Activated B cell treated with CpG ODN at 0.5 μM for 24 hours (primary cell): ENCODE measurements at regions not wholly inside any gene's neighbourhood (a gene's known extent, or its start where the extent isn't known, plus 50 kb on each side); places are given as distances from the start of the nearest gene placed in this dataset.

Experiments used
- ATAC-seq: fragments of 200-7000 bp; cut with Tn5 transposase; one replicate; pipeline ENCODE4 v1.10.0; 2021; ENCODE audit warnings: low read depth, mild to moderate bottlenecking, moderate library complexity
- CTCF ChIA-PET: fragments of 350-600 bp; sonication (Branson Sonifier 250); formaldehyde crosslinking; loops from one replicate; lab custom pipeline; 2021; ENCODE audit warnings: antibody characterized with exemption; lab: Charles Lee
- POLR2A ChIA-PET: fragments of 350-600 bp; sonication (Branson Sonifier 250); formaldehyde crosslinking; loops from one replicate; lab custom pipeline; 2021; ENCODE audit warnings: antibody characterized with exemption; lab: Charles Lee
- DNase-seq: peaks from one replicate; pipeline ENCODE4 v3.0.0; 2022
- H3K27ac Mint-ChIP-seq: one replicate; pipeline ENCODE4 v1.8.0; 2020; ENCODE audit warnings: mixed read lengths
- H3K27me3 Mint-ChIP-seq: one replicate; pipeline ENCODE4 v1.8.0; 2021; ENCODE audit warnings: mixed read lengths
- H3K36me3 Mint-ChIP-seq: one replicate; pipeline ENCODE4 v1.8.0; 2021; ENCODE audit warnings: low read depth, mixed read lengths
- H3K4me1 Mint-ChIP-seq: one replicate; pipeline ENCODE4 v1.8.0; 2021; ENCODE audit warnings: mixed read lengths
- H3K4me3 Mint-ChIP-seq: one replicate; pipeline ENCODE4 v1.8.0; 2020; ENCODE audit warnings: mild to moderate bottlenecking, mixed read lengths
- H3K9me3 Mint-ChIP-seq: one replicate; pipeline ENCODE4 v1.8.0; 2020; ENCODE audit warnings: mixed read lengths
- CTCF ChIP-seq: fragments of 200-600 bp; IDR thresholded peaks from one replicate; pipeline ENCODE4 v1.8.0; 2022; ENCODE audit warnings: antibody characterized with exemption, mild to moderate bottlenecking
- intact Hi-C: fragments of 100-400 bp; cut with micrococcal nuclease; formaldehyde crosslinking; loops from one replicate; pipeline ENCODE4 v1.15.1; 2024

DNA sequence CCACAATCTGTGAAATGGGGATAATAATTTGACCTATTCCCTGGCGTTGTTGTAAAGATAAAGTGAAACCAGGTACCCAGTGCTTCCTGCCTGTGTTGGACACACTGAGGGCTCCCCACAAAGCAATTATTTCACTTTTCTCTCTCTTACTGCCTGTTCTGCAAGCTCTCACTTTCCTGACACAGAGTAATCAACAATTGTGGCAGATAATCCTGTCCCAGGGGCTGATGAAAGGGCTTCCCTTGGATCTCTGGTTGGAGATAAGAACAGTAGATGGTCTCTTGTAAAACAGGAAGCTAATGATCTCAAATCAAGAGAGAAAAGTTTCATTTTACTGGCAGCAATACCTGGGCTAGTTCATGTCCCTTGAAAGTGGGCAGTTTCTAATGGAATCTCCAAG is 190.4 kb upstream of the EPHA4 start:
- H3K4me1 Mint-ChIP-seq: no peaks in the 10 kb centered on the region
- H3K36me3 Mint-ChIP-seq: no peaks in the 10 kb centered on the region
- ChIA-PET POLR2A (no interaction called here), CTCF (no interaction called here)
- no peak overlapping the region for H3K4me3 Mint-ChIP-seq
- no peak for TF ChIP-seq CTCF
- intact Hi-C loops: no loop called here
- H3K27ac Mint-ChIP-seq: no peak overlapping the region
- no peak for ATAC-seq
- no peak for DNase-seq
- peaks cover 2% of the 10 kb centered on the region for H3K9me3 Mint-ChIP-seq
- H3K27me3 Mint-ChIP-seq: no peaks in the 10 kb centered on the region

DNA sequence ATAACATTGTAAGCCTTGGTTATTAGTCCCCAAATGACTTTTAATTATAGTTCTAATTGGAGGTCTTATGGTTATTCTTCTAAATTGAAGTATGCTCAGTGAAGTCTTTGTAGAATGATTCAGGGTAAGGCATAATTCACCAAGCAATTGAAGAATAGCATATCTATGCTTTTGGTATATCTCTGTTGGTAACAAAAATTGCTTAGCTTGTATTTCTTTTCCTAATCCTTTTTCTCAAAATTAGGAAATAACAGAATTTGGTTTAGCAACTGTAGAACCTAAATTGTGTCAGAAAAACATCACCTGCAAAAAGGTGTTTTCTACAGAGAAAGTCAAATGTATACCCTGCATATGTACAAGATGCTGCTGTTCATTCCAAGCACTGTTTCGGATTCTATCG is 189.2 kb upstream of the EPHA4 start:
- H3K36me3 Mint-ChIP-seq: no peaks in the 10 kb centered on the region
- no peak overlapping the region for H3K4me3 Mint-ChIP-seq
- peaks cover 2% of the 10 kb centered on the region for H3K9me3 Mint-ChIP-seq
- no peak for ATAC-seq
- POLR2A ChIA-PET: no interaction called here
- CTCF ChIA-PET: no interaction called here
- intact Hi-C loops: no loop called here
- H3K27ac Mint-ChIP-seq: no peak overlapping the region
- no peaks in the 10 kb centered on the region for H3K4me1 Mint-ChIP-seq
- no peaks in the 10 kb centered on the region for H3K27me3 Mint-ChIP-seq
- no peak for TF ChIP-seq CTCF
- no peak for DNase-seq

- CTCF ChIA-PET: no interaction called here
- ATAC-seq: no peak
Measured at GRCh38 chr2:221758076-221758475, 186.0 kb upstream of the EPHA4 start.

DNA sequence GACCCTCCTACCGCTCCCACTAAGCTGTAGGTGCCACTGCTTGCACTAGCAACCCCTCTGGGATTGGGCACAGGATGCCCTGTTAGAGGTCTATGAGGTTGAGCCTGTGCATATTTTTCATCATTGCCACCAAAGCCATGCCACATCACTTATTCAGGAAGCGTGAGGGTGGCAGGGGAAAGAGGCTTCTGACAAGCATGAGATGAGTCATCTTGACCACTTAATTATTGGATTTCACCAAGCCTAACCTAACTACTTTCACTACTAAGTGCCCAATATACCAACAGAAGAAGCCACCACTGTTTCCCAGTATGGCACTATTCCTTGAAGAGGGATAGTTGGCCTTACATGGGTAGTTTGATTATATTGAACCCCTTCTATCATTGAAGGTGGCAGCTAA is 181.3 kb upstream of the EPHA4 start:
- H3K27me3 Mint-ChIP-seq: no peaks in the 10 kb centered on the region
- TF ChIP-seq CTCF: no peak
- H3K9me3 Mint-ChIP-seq: no peaks in the 10 kb centered on the region
- DNase-seq: no peak
- H3K27ac Mint-ChIP-seq: no peak overlapping the region
- no peak for ATAC-seq
- no peak overlapping the region for H3K4me3 Mint-ChIP-seq
- H3K4me1 Mint-ChIP-seq: no peaks in the 10 kb centered on the region
- CTCF ChIA-PET: no interaction called here
- intact Hi-C loops: no loop called here
- POLR2A ChIA-PET: no interaction called here
- no peaks in the 10 kb centered on the region for H3K36me3 Mint-ChIP-seq

More at GRCh38 chr2:221758076-221758475, 186.0 kb upstream of the EPHA4 start:
- H3K36me3 Mint-ChIP-seq: no peaks in the 10 kb centered on the region
- H3K4me1 Mint-ChIP-seq: no peaks in the 10 kb centered on the region
- POLR2A ChIA-PET: no interaction called here
- H3K27me3 Mint-ChIP-seq: no peaks in the 10 kb centered on the region
- no peak for TF ChIP-seq CTCF
- H3K27ac Mint-ChIP-seq: no peak overlapping the region
- H3K4me3 Mint-ChIP-seq: no peak overlapping the region
- intact Hi-C loops: no loop called here
- H3K9me3 Mint-ChIP-seq: peaks cover 2% of the 10 kb centered on the region
- DNase-seq: no peak

DNA sequence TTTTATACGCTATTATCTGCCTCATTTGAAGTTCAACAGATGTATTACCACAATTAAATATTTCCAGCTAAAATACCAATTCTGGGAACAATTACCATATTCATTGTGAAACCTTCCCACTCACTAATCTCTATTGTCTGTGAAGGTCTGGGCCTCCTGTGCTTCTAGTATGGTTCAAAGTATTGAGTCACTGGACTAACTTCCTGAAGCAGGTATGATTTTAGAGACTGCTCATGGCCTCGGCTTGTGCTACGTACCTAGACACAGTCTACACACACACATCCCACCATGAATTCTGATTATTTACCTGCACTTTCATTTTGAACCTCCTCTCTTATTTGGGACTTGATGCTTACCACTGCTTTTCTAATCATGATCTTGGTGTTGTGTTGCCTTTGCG is 180.7 kb upstream of the EPHA4 start:
- Mint-ChIP-seq H3K4me1 (no peaks in the 10 kb centered on the region), H3K9me3 (no peaks in the 10 kb centered on the region), H3K27me3 (no peaks in the 10 kb centered on the region), H3K27ac (no peak overlapping the region), H3K36me3 (no peaks in the 10 kb centered on the region), H3K4me3 (no peak overlapping the region)
- no peak for ATAC-seq
- no peak for TF ChIP-seq CTCF
- intact Hi-C loops: no loop called here
- CTCF ChIA-PET: no interaction called here
- no peak for DNase-seq
- POLR2A ChIA-PET: no interaction called here
